Esophagus muscularis mucosa (tissue), 4 donors: ENCODE measurements at regions not wholly inside any gene's neighbourhood (a gene's known extent, or its start where the extent isn't known, plus 50 kb on each side); places are given as distances from the start of the nearest gene placed in this dataset.

Experiments used
- CTCF ChIP-seq, 3 experiments: fragments of 200-600 bp in 2 of 3; fragments of 450-650 bp in 1 of 3; sonication (generic) in 2 of 3; IDR thresholded peaks; one replicate each; pipeline ENCODE4 v1.5.1; 2017 to 2019; ENCODE audit warnings: antibody characterized with exemption in 3 of 3, mild to moderate bottlenecking in 2 of 3, moderate library complexity in 1 of 3
- EP300 ChIP-seq: sonication (generic); formaldehyde crosslinking; IDR thresholded peaks from one replicate; pipeline ENCODE4 v1.6.1; 2017; ENCODE audit warnings: antibody characterized with exemption
- POLR2A ChIP-seq: fragments of 450-650 bp; IDR thresholded peaks from one replicate; pipeline ENCODE4 v1.6.1; 2017; ENCODE audit warnings: antibody characterized with exemption, moderate library complexity, mild to moderate bottlenecking, low read depth

- TF ChIP-seq POLR2A, result no peak
- TF ChIP-seq EP300, result no peak
- no peak for TF ChIP-seq CTCF (IDR thresholded peaks at IDR 0.05)
Observed at GRCh38 chr1:239647964-239648632, 261.7 kb downstream of the CHRM3 start.
